K562 (cell line): ENCODE measurements at regions not wholly inside any gene's neighbourhood (a gene's known extent, or its start where the extent isn't known, plus 50 kb on each side); places are given as distances from the start of the nearest gene placed in this dataset.
A peak's percentile ranks its signal among the peaks of the same experiment; 100 is the strongest.

Experiments
- CSDE1 ChIP-seq, 2 experiments: fragments of 450-650 bp; IDR thresholded peaks; 2 replicates each; pipeline ENCODE4 v1.6.1; 2016; ENCODE audit warnings: mild to moderate bottlenecking in 1 of 2
- FOXA3 ChIP-seq, 2 experiments: fragments of 450-650 bp in 1 of 2; sonication (generic) in 1 of 2; formaldehyde crosslinking; IDR thresholded peaks in 1 of 2; conservative IDR thresholded peaks in 1 of 2; 2 replicates each; pipeline versions ENCODE4 v1.4.0 to v1.8.0; 2020 to 2022; ENCODE audit warnings: mild to moderate bottlenecking in 2 of 2, missing genetic modification reagents in 1 of 2
- HDAC2 ChIP-seq: fragments of 450-650 bp; IDR thresholded peaks from 2 replicates; pipeline ENCODE4 v1.6.1; 2016; ENCODE audit warnings: mild to moderate bottlenecking
- HMGXB4 ChIP-seq: sonication (generic); formaldehyde crosslinking; IDR thresholded peaks from 2 replicates; pipeline ENCODE4 v1.8.1; 2023; ENCODE audit warnings: mild to moderate bottlenecking, missing genetic modification reagents
- JUND ChIP-seq, 2 experiments: IDR thresholded peaks; 2 replicates in 1 of 2; 3 replicates in 1 of 2; pipeline ENCODE4 v1.6.1; 2011; ENCODE audit warnings: borderline replicate concordance in 2 of 2, low read depth in 2 of 2, low read length in 2 of 2, improper control_type of control experiment in 1 of 2, missing biosample characterization in 1 of 2, missing genetic modification characterization in 1 of 2, missing genetic modification reagents in 1 of 2
- KDM1A ChIP-seq, 2 experiments: fragments of 450-650 bp; IDR thresholded peaks; 2 replicates each; pipeline ENCODE4 v1.6.1; 2016; ENCODE audit warnings: mild to moderate bottlenecking in 2 of 2
- LARP7 ChIP-seq: fragments of 450-650 bp; IDR thresholded peaks from 2 replicates; pipeline ENCODE4 v1.6.1; 2016
- MLLT1 ChIP-seq, 2 experiments: fragments of 450-650 bp; IDR thresholded peaks; 2 replicates each; pipeline ENCODE4 v1.6.1; 2016
- MTA1 ChIP-seq: fragments of 450-650 bp; IDR thresholded peaks from 2 replicates; pipeline ENCODE4 v1.6.1; 2017; ENCODE audit warnings: borderline replicate concordance
- MYBL2 ChIP-seq, 2 experiments: fragments of 450-650 bp in 1 of 2; sonication (generic) in 1 of 2; formaldehyde crosslinking in 1 of 2; IDR thresholded peaks; 2 replicates each; pipeline versions ENCODE4 v1.6.1 to v1.8.1; 2017 to 2022; ENCODE audit warnings: borderline replicate concordance in 1 of 2, inconsistent platforms in 1 of 2, low read depth in 1 of 2, mild to moderate bottlenecking in 1 of 2, missing genetic modification reagents in 1 of 2, moderate library complexity in 1 of 2
- NCOA1 ChIP-seq: fragments of 450-650 bp; IDR thresholded peaks from 2 replicates; pipeline ENCODE4 v1.6.1; 2016; ENCODE audit warnings: low read depth
- POLR2AphosphoS2 ChIP-seq: IDR thresholded peaks from 2 replicates; pipeline ENCODE4 v1.6.1; 2012; ENCODE audit warnings: low read length, improper control_type of control experiment
- PPARD ChIP-seq: fragments of 250-450 bp; sonication (Bioruptor Pico); IDR thresholded peaks from 2 replicates; pipeline ENCODE4 v1.8.0; 2022; ENCODE audit warnings: inconsistent platforms, mild to moderate bottlenecking, moderate library complexity
- RB1 ChIP-seq: fragments of 450-650 bp; IDR thresholded peaks from 2 replicates; pipeline ENCODE4 v1.6.1; 2017; ENCODE audit warnings: low read depth, mild to moderate bottlenecking
- SETDB1 ChIP-seq: IDR thresholded peaks from one replicate; pipeline ENCODE4 v1.6.1; 2012; ENCODE audit warnings: low read length, control low read depth, inconsistent platforms
- SP2 ChIP-seq: IDR thresholded peaks from 2 replicates; pipeline ENCODE4 v1.6.1; 2011; ENCODE audit warnings: mild to moderate bottlenecking, low read depth, low read length, moderate library complexity; ENCODE audit not compliant: poor library complexity, severe bottlenecking; ENCODE audit errors: extremely low read depth
- USF1 ChIP-seq: sonication (generic); formaldehyde crosslinking; IDR thresholded peaks from 2 replicates; pipeline ENCODE4 v1.9.0; 2022; ENCODE audit warnings: mild to moderate bottlenecking, missing genetic modification reagents
- ZBTB8A ChIP-seq: fragments of 450-650 bp; IDR thresholded peaks from 2 replicates; pipeline ENCODE4 v1.6.1; 2018; ENCODE audit warnings: mild to moderate bottlenecking, moderate library complexity; ENCODE audit not compliant: partially characterized antibody
- ZKSCAN3 ChIP-seq: fragments of 250-450 bp; sonication (Bioruptor Pico); IDR thresholded peaks from 2 replicates; pipeline ENCODE4 v1.4.0; 2020
- ZNF311 ChIP-seq: fragments of 250-450 bp; sonication (Bioruptor Pico); IDR thresholded peaks from 2 replicates; pipeline ENCODE4 v1.4.0; 2020; ENCODE audit warnings: mild to moderate bottlenecking, moderate library complexity
- TF ChIP-seq, protein P1 (sequence below): fragments of 250-450 bp; sonication (Bioruptor Pico); IDR thresholded peaks from 2 replicates; pipeline ENCODE4 v1.8.0; 2022; ENCODE audit warnings: inconsistent platforms, mild to moderate bottlenecking, moderate library complexity, borderline replicate concordance
- TF ChIP-seq, protein P2 (sequence below): fragments of 250-450 bp; sonication (Bioruptor Pico); IDR thresholded peaks from 2 replicates; pipeline ENCODE4 v1.4.0; 2020; ENCODE audit warnings: mild to moderate bottlenecking, moderate library complexity

DNA sequence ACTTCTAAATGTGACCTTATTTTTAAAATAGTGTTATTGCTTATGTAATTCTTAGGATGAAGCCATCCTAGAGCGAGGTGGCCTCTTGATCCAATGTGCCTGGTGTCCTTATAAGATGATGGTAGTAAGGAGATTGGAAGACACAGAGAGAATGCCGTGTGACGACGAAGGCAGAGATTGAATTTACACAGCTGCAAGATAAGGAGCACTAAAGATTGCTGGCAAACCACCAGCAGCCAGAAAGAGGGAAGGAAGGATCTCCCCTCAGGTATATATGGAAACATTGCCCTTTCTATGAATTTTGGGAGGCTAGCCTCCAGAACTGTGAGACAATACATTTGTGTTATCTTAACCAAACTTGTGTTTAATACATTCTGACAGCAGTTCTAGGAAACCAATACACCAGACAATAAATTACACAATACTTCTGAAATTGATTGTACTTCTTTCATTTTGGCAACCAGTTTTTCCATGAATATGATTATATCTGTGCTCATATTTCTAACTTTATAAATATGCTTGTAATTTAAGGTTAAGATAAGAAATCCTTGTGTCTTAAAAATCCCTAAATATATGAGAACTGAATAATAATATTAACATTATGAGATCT, 86.3 kb upstream of the VPREB1 start (continued):
- TF ChIP-seq, protein P1, sequence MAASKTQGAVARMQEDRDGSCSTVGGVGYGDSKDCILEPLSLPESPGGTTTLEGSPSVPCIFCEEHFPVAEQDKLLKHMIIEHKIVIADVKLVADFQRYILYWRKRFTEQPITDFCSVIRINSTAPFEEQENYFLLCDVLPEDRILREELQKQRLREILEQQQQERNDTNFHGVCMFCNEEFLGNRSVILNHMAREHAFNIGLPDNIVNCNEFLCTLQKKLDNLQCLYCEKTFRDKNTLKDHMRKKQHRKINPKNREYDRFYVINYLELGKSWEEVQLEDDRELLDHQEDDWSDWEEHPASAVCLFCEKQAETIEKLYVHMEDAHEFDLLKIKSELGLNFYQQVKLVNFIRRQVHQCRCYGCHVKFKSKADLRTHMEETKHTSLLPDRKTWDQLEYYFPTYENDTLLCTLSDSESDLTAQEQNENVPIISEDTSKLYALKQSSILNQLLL (CRISPR knock-in tag) = no peak
- TF ChIP-seq CSDE1 (IDR thresholded peaks at IDR 0.05) = no peak
- no peak for TF ChIP-seq SETDB1
- TF ChIP-seq MTA1 = no peak
- TF ChIP-seq ZNF311 = no peak
- TF ChIP-seq RB1 = peak; percentile 13; the same call in 1 of the 2 replicates
- TF ChIP-seq ZKSCAN3 (CRISPR knock-in tag) = no peak
- no peak; a peak in 3 of 4 replicates for TF ChIP-seq KDM1A (IDR thresholded peaks at IDR 0.05)
- no peak for TF ChIP-seq MYBL2 (IDR thresholded peaks at IDR 0.05; ENCODE audit: low read depth)
- no peak for TF ChIP-seq MYBL2 (CRISPR knock-in tag; IDR thresholded peaks at IDR 0.05; ENCODE audit: borderline replicate concordance)
- TF ChIP-seq SP2 = no peak
- no peak for TF ChIP-seq ZBTB8A
- TF ChIP-seq NCOA1 = no peak
- TF ChIP-seq JUND (IDR thresholded peaks at IDR 0.05; ENCODE audit: borderline replicate concordance, low read depth, low read length) = no peak
- no peak for TF ChIP-seq JUND (tag; IDR thresholded peaks at IDR 0.05; ENCODE audit: borderline replicate concordance, low read depth, low read length)
- TF ChIP-seq PPARD (CRISPR knock-in tag) = no peak
- no peak for TF ChIP-seq USF1 (CRISPR knock-in tag)
- TF ChIP-seq, protein P2, sequence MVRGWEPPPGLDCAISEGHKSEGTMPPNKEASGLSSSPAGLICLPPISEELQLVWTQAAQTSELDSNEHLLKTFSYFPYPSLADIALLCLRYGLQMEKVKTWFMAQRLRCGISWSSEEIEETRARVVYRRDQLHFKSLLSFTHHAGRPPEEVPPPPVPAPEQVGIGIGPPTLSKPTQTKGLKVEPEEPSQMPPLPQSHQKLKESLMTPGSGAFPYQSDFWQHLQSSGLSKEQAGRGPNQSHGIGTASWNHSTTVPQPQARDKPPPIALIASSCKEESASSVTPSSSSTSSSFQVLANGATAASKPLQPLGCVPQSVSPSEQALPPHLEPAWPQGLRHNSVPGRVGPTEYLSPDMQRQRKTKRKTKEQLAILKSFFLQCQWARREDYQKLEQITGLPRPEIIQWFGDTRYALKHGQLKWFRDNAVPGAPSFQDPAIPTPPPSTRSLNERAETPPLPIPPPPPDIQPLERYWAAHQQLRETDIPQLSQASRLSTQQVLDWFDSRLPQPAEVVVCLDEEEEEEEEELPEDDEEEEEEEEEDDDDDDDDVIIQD = no peak
- no peak for TF ChIP-seq HDAC2
- no peak for TF ChIP-seq HMGXB4 (CRISPR knock-in tag)
- TF ChIP-seq POLR2AphosphoS2 = no peak
- TF ChIP-seq LARP7 = no peak
- TF ChIP-seq FOXA3 (CRISPR knock-in tag; conservative IDR thresholded peaks at IDR 0.05 in 1 of 2, IDR thresholded peaks at IDR 0.05 in 1 of 2) = peak; percentile 83 to 96
- TF ChIP-seq MLLT1 (IDR thresholded peaks at IDR 0.05) = no peak
